Natural killer cell (primary cell): ENCODE measurements at regions not wholly inside any gene's neighbourhood (a gene's known extent, or its start where the extent isn't known, plus 50 kb on each side); places are given as distances from the start of the nearest gene placed in this dataset.

Experiments used
- ATAC-seq, 3 donors: fragments of 150-1000 bp in 2 of 3; fragments of 200-7000 bp in 1 of 3; cut with Tn5 transposase; 1 replicate in 1 of 3; 2 replicates in 2 of 3; pipeline ENCODE4 v1.10.0; 2021; ENCODE audit warnings: mild to moderate bottlenecking in 2 of 3, moderate library complexity in 2 of 3
- DNase-seq, 2 donors: peaks; one replicate each; pipeline versions ENCODE4 v3.0.0 to v3.0.0-alpha.2; 2013 to 2021; ENCODE audit warnings: mixed read lengths in 1 of 2
- H3K27ac ChIP-seq: one replicate; pipeline ENCODE4 v1.5.1; 2013; ENCODE audit warnings: mild to moderate bottlenecking, low read length
- H3K27me3 ChIP-seq: one replicate; pipeline ENCODE4 v1.6.1; 2013; ENCODE audit warnings: low read length; ENCODE audit not compliant: control insufficient read depth, insufficient read depth
- H3K36me3 ChIP-seq: one replicate; pipeline ENCODE4 v1.6.1; 2013; ENCODE audit warnings: low read length; ENCODE audit not compliant: control insufficient read depth, insufficient read depth
- H3K4me1 ChIP-seq: one replicate; pipeline ENCODE4 v1.6.1; 2013; ENCODE audit warnings: low read length; ENCODE audit not compliant: control insufficient read depth, insufficient read depth
- H3K4me3 ChIP-seq: one replicate; pipeline ENCODE4 v1.5.1; 2013; ENCODE audit warnings: low read length
- H3K9me3 ChIP-seq: one replicate; pipeline ENCODE4 v1.6.1; 2013; ENCODE audit warnings: low read length; ENCODE audit not compliant: control insufficient read depth, insufficient read depth
- H3K27ac Mint-ChIP-seq, 2 donors: one replicate each; pipeline ENCODE4 v1.8.0; 2022; ENCODE audit warnings: mild to moderate bottlenecking in 2 of 2, mixed read lengths in 2 of 2, moderate library complexity in 1 of 2
- H3K27me3 Mint-ChIP-seq, 2 donors: one replicate each; pipeline ENCODE4 v1.8.0; 2022; ENCODE audit warnings: low read depth in 2 of 2, mixed read lengths in 2 of 2
- H3K36me3 Mint-ChIP-seq: one replicate; pipeline ENCODE4 v1.8.0; 2022; ENCODE audit warnings: mixed read lengths
- H3K4me1 Mint-ChIP-seq, 2 donors: one replicate each; pipeline ENCODE4 v1.8.0; 2022; ENCODE audit warnings: mixed read lengths in 2 of 2
- H3K4me3 Mint-ChIP-seq: one replicate; pipeline ENCODE4 v1.8.0; 2022; ENCODE audit warnings: mild to moderate bottlenecking, moderate library complexity, mixed read lengths
- H3K9me3 Mint-ChIP-seq, 2 donors: one replicate each; pipeline ENCODE4 v1.8.0; 2022; ENCODE audit warnings: mixed read lengths in 2 of 2
- CTCF ChIP-seq: fragments of 200-600 bp; IDR thresholded peaks from one replicate; pipeline ENCODE4 v1.8.0; 2022; ENCODE audit warnings: antibody characterized with exemption
- WGBS: methylation state at CpG from one replicate; pipeline ENCODE4 v1.1.7; 2013; ENCODE audit warnings: missing lambda C conversion rate; ENCODE audit not compliant: insufficient coverage; 5-methylcytosine and 5-hydroxymethylcytosine counted together
- intact Hi-C: fragments of 100-400 bp; cut with micrococcal nuclease; formaldehyde crosslinking; loops from one replicate; pipeline ENCODE4 v1.14.2; 2022

- no peak for TF ChIP-seq CTCF
- no peak overlapping the region for H3K4me3 Mint-ChIP-seq
- H3K4me1 Mint-ChIP-seq: peaks cover 6 to 8% of the 10 kb centered on the region in 2 donors
- Histone ChIP-seq H3K4me1 (no peaks in the 10 kb centered on the region), H3K4me3 (no peak overlapping the region), H3K36me3 (no peaks in the 10 kb centered on the region), H3K9me3 (no peaks in the 10 kb centered on the region), H3K27me3 (no peaks in the 10 kb centered on the region), H3K27ac (no peak overlapping the region)
- intact Hi-C loops: loop anchor here (10.0 kb wide), 1 partner anchor 569 kb away; the partner anchor contains the start of gene DNAH7
- H3K27me3 Mint-ChIP-seq: peaks cover 6 to 8% of the 10 kb centered on the region in 2 donors
- no peaks in the 10 kb centered on the region for H3K9me3 Mint-ChIP-seq
- no peak for DNase-seq
- H3K36me3 Mint-ChIP-seq: no peaks in the 10 kb centered on the region
- no peak for ATAC-seq
- H3K27ac Mint-ChIP-seq: no peak overlapping the region
These were observed 161.1 kb upstream of the SLC39A10 start for GRCh38 chr2:195495966-195496365.

GRCh38 chr2:195495351-195495750, 161.7 kb upstream of the SLC39A10 start:
- no peak for DNase-seq
- Mint-ChIP-seq H3K36me3 (no peaks in the 10 kb centered on the region), H3K4me3 (no peak overlapping the region), H3K4me1 (peaks cover 6 to 8% of the 10 kb centered on the region in 2 donors), H3K27ac (no peak overlapping the region), H3K9me3 (no peaks in the 10 kb centered on the region), H3K27me3 (peaks cover 0 to 3% of the 10 kb centered on the region in 2 donors)
- Histone ChIP-seq H3K9me3 (no peaks in the 10 kb centered on the region), H3K4me3 (no peak overlapping the region), H3K4me1 (no peaks in the 10 kb centered on the region), H3K27ac (no peak overlapping the region), H3K27me3 (no peaks in the 10 kb centered on the region), H3K36me3 (no peaks in the 10 kb centered on the region)
- intact Hi-C loops: loop anchor here (10.0 kb wide), 1 partner anchor 569 kb away; the partner anchor contains the start of gene DNAH7
- ATAC-seq: peak in 1 of 3 donors; percentile 35
- TF ChIP-seq CTCF: no peak
- 83% methylated on average over 1 of the region's 2 CpGs for WGBS

- no peaks in the 10 kb centered on the region for H3K36me3 Mint-ChIP-seq
- intact Hi-C loops: loop anchor here (10.0 kb wide), 1 partner anchor 570 kb away; the partner anchor contains the start of gene DNAH7
These were observed 162.6 kb upstream of the SLC39A10 start for GRCh38 chr2:195494451-195494850.

More at GRCh38 chr2:195494451-195494850, 162.6 kb upstream of the SLC39A10 start:
- Histone ChIP-seq H3K27ac (no peak overlapping the region), H3K36me3 (no peaks in the 10 kb centered on the region), H3K4me1 (no peaks in the 10 kb centered on the region), H3K4me3 (no peak overlapping the region), H3K27me3 (no peaks in the 10 kb centered on the region), H3K9me3 (no peaks in the 10 kb centered on the region)
- no peak for ATAC-seq
- Mint-ChIP-seq H3K4me1 (peaks cover 6 to 8% of the 10 kb centered on the region in 2 donors), H3K9me3 (no peaks in the 10 kb centered on the region), H3K27ac (no peak overlapping the region), H3K27me3 (peaks cover 0 to 3% of the 10 kb centered on the region in 2 donors), H3K4me3 (no peak overlapping the region)
- TF ChIP-seq CTCF: no peak
- no peak for DNase-seq
- 100% methylated on average over 1 of the region's 2 CpGs for WGBS
